A673 (cell line): ENCODE measurements at regions not wholly inside any gene's neighbourhood (a gene's known extent, or its start where the extent isn't known, plus 50 kb on each side); places are given as distances from the start of the nearest gene placed in this dataset.

Experiments used
- CTCF ChIP-seq: fragments of 300-800, 200-600 bp; sonication (generic); conservative IDR thresholded peaks from 2 replicates; pipeline ENCODE4 v1.5.1; 2017; ENCODE audit warnings: low read depth, mild to moderate bottlenecking, antibody characterized with exemption, low read length, moderate library complexity, mixed read lengths
- EZH2 ChIP-seq: fragments of 200-600 bp; sonication (generic); IDR thresholded peaks from 2 replicates; pipeline ENCODE4 v1.6.1; 2017; ENCODE audit warnings: borderline replicate concordance, low read depth, mild to moderate bottlenecking, mixed read lengths, antibody characterized with exemption, low read length; ENCODE audit not compliant: poor library complexity, severe bottlenecking

DNA sequence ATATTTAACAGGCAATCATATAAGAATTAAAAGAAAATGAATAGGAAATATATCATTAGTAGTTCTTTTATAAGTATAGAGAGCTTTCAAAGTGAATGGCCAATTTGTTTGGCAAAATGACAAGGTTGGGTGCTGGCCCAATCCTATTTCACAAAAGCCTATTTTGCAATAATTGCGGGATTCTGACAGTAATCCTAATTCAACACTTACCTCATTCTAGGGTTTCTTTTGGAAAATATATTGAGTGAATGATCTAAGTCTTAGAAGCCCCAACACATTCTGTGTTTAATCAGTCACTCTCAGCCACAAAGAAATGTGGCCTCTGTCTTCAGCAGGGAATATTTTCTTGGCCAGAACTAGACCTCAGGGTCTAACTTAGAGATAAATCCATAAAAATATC, 835.9 kb upstream of the ZNF608 start:
- TF ChIP-seq CTCF: no peak
- TF ChIP-seq EZH2: no peak
